H1 (cell line): ENCODE measurements at regions not wholly inside any gene's neighbourhood (a gene's known extent, or its start where the extent isn't known, plus 50 kb on each side); places are given as distances from the start of the nearest gene placed in this dataset.

Experiments used
- CTCF ChIA-PET: fragments of 300-600 bp; sonication (Branson Sonifier 250); formaldehyde crosslinking; loops from one replicate; lab custom pipeline; 2021; ENCODE audit not compliant: partially characterized antibody; lab: Charles Lee
- POLR2A ChIA-PET: fragments of 300-600 bp; sonication (Branson Sonifier 250); formaldehyde crosslinking; loops from one replicate; lab custom pipeline; 2021; ENCODE audit warnings: inconsistent platforms; ENCODE audit not compliant: partially characterized antibody; lab: Charles Lee
- DNase-seq, 2 experiments: peaks; one replicate each; pipeline versions ENCODE4 v3.0.0 to v3.0.0-alpha.2; 2010 to 2022; ENCODE audit warnings: low spot score in 2 of 2, low read depth in 1 of 2, mixed read lengths in 1 of 2
- FAIRE-seq: peaks from 2 replicates; lab custom pipeline; 2011; peaks lifted over from hg19 to GRCh38; lab: Jason Lieb, UNC
- H2AFZ ChIP-seq: 2 replicates; pipeline ENCODE4 v1.8.1; 2012; ENCODE audit warnings: low read length, inconsistent platforms
- H2AK5ac ChIP-seq: 2 replicates; pipeline ENCODE4 v1.6.1; 2013; ENCODE audit warnings: low read depth, low read length
- H2BK120ac ChIP-seq: replicated peaks from 2 replicates; pipeline ENCODE3; 2013; ENCODE audit warnings: low read depth, low read length, inconsistent platforms
- H2BK12ac ChIP-seq: 2 replicates; pipeline ENCODE4 v1.6.1; 2013; ENCODE audit warnings: low read depth, low read length
- H2BK15ac ChIP-seq: 2 replicates; pipeline ENCODE4 v1.6.1; 2013; ENCODE audit warnings: low read length
- H2BK20ac ChIP-seq: 2 replicates; pipeline ENCODE4 v1.6.1; 2013; ENCODE audit warnings: low read length
- H2BK5ac ChIP-seq: 2 replicates; pipeline ENCODE4 v1.6.1; 2013; ENCODE audit warnings: low read depth, low read length
- H3K14ac ChIP-seq: 2 replicates; pipeline ENCODE4 v1.6.1; 2013; ENCODE audit warnings: inconsistent platforms; ENCODE audit not compliant: insufficient read length
- H3K18ac ChIP-seq: 2 replicates; pipeline ENCODE4 v1.6.1; 2013; ENCODE audit warnings: low read length; ENCODE audit errors: extremely low read depth
- H3K23ac ChIP-seq: 2 replicates; pipeline ENCODE4 v1.6.1; 2013; ENCODE audit warnings: inconsistent platforms; ENCODE audit not compliant: insufficient read length
- H3K23me2 ChIP-seq: 2 replicates; pipeline ENCODE4 v1.6.1; 2013; ENCODE audit warnings: low read depth, low read length
- H3K27ac ChIP-seq: 2 replicates; pipeline ENCODE4 v1.6.1; 2011; ENCODE audit warnings: low read depth, low read length, inconsistent platforms
- H3K27me3 ChIP-seq, 4 experiments: replicated peaks in 1 of 4; 1 replicate in 1 of 4; 2 replicates in 3 of 4; pipeline versions ENCODE4 v1.6.1 to v1.8.1; 2011 to 2013; ENCODE audit warnings: low read length in 3 of 4, mild to moderate bottlenecking in 3 of 4, inconsistent platforms in 2 of 4, mixed read lengths in 2 of 4, moderate library complexity in 1 of 4; ENCODE audit not compliant: control insufficient read depth in 3 of 4, insufficient read depth in 3 of 4; ENCODE audit errors: extremely low read depth in 1 of 4
- H3K36me3 ChIP-seq, 4 experiments: 2 replicates each; pipeline versions ENCODE4 v1.6.1 to v1.8.1; 2011 to 2013; ENCODE audit warnings: mild to moderate bottlenecking in 4 of 4, low read length in 3 of 4, moderate library complexity in 2 of 4, control low read depth in 1 of 4, inconsistent platforms in 1 of 4; ENCODE audit not compliant: insufficient read depth in 4 of 4, control insufficient read depth in 2 of 4
- H3K4ac ChIP-seq: replicated peaks from 2 replicates; pipeline ENCODE3; 2013; ENCODE audit warnings: low read length, low read depth, mixed read lengths, inconsistent platforms; ENCODE audit not compliant: insufficient read length
- H3K4me1 ChIP-seq, 4 experiments: replicated peaks in 1 of 4; 1 replicate in 1 of 4; 2 replicates in 3 of 4; pipeline versions ENCODE4 v1.6.1 to v1.8.1; 2011 to 2013; ENCODE audit warnings: low read length in 3 of 4, inconsistent platforms in 2 of 4, mixed read lengths in 1 of 4; ENCODE audit not compliant: insufficient read depth in 4 of 4, control insufficient read depth in 3 of 4
- H3K4me2 ChIP-seq, 2 experiments: 2 replicates each; pipeline versions ENCODE4 v1.6.1 to v1.8.1; 2011 to 2013; ENCODE audit warnings: low read depth in 2 of 2, low read length in 2 of 2, control low read depth in 1 of 2, inconsistent platforms in 1 of 2, mild to moderate bottlenecking in 1 of 2; ENCODE audit not compliant: insufficient read depth in 1 of 2
- H3K4me3 ChIP-seq, 4 experiments: fragments of 200-600, 300-600 bp in 1 of 4; sonication (generic), shearing (Covaris generic), sonication (Bioruptor Twin) in 1 of 4; 2 replicates each; pipeline versions ENCODE4 v1.5.1 to v1.8.1; 2011 to 2016; ENCODE audit warnings: low read length in 4 of 4, low read depth in 3 of 4, control low read depth in 2 of 4, inconsistent platforms in 2 of 4, mild to moderate bottlenecking in 2 of 4, mixed read lengths in 1 of 4, moderate library complexity in 1 of 4; ENCODE audit not compliant: insufficient read depth in 2 of 4; ENCODE audit errors: extremely low read depth in 1 of 4
- H3K56ac ChIP-seq: replicated peaks from 2 replicates; pipeline ENCODE3; 2013; ENCODE audit warnings: low read depth, mild to moderate bottlenecking, mixed read lengths, low read length, inconsistent platforms; ENCODE audit not compliant: insufficient read length
- H3K79me1 ChIP-seq: 2 replicates; pipeline ENCODE4 v1.6.1; 2013; ENCODE audit warnings: low read depth, low read length, control low read depth
- H3K79me2 ChIP-seq, 2 experiments: 2 replicates each; pipeline versions ENCODE4 v1.6.1 to v1.8.1; 2012 to 2013; ENCODE audit warnings: low read length in 2 of 2, mild to moderate bottlenecking in 2 of 2, inconsistent platforms in 1 of 2; ENCODE audit not compliant: insufficient read depth in 2 of 2, control insufficient read depth in 1 of 2
- H3K9ac ChIP-seq, 4 experiments: replicated peaks in 1 of 4; 1 replicate in 1 of 4; 2 replicates in 3 of 4; pipeline versions ENCODE4 v1.6.1 to v1.8.1; 2011 to 2013; ENCODE audit warnings: low read depth in 3 of 4, low read length in 3 of 4, control low read depth in 2 of 4, mild to moderate bottlenecking in 2 of 4, moderate library complexity in 2 of 4, inconsistent platforms in 1 of 4; ENCODE audit errors: extremely low read depth in 1 of 4
- H3K9me3 ChIP-seq, 2 experiments: 2 replicates each; pipeline versions ENCODE4 v1.6.1 to v1.8.1; 2012 to 2013; ENCODE audit warnings: mild to moderate bottlenecking in 2 of 2, moderate library complexity in 2 of 2, control low read depth in 1 of 2, inconsistent platforms in 1 of 2, low read depth in 1 of 2, low read length in 1 of 2, mixed read lengths in 1 of 2; ENCODE audit not compliant: insufficient read depth in 2 of 2
- H4K20me1 ChIP-seq, 2 experiments: replicated peaks in 1 of 2; 2 replicates each; pipeline versions ENCODE3 to v1.8.1; 2011 to 2013; ENCODE audit warnings: inconsistent platforms in 2 of 2, low read length in 2 of 2, mild to moderate bottlenecking in 1 of 2; ENCODE audit not compliant: insufficient read depth in 2 of 2, control insufficient read depth in 1 of 2
- H4K5ac ChIP-seq: 2 replicates; pipeline ENCODE4 v1.6.1; 2013; ENCODE audit warnings: low read length, low read depth, mixed read lengths, inconsistent platforms; ENCODE audit not compliant: insufficient read length
- H4K8ac ChIP-seq: 2 replicates; pipeline ENCODE4 v1.8.0; 2013; ENCODE audit warnings: mild to moderate bottlenecking, moderate library complexity, low read length, inconsistent platforms; ENCODE audit not compliant: insufficient read depth; ENCODE audit errors: extremely low read depth
- H4K91ac ChIP-seq: replicated peaks from 2 replicates; pipeline ENCODE3; 2013; ENCODE audit warnings: low read length, mixed read lengths, inconsistent platforms; ENCODE audit not compliant: insufficient read length
- BACH1 ChIP-seq: IDR thresholded peaks from 2 replicates; pipeline ENCODE4 v1.6.1; 2012; ENCODE audit warnings: low read length, improper control_type of control experiment
- BRCA1 ChIP-seq: IDR thresholded peaks from 2 replicates; pipeline ENCODE4 v1.6.1; 2012; ENCODE audit warnings: low read depth, low read length, improper control_type of control experiment
- FOSL1 ChIP-seq: IDR thresholded peaks from 2 replicates; pipeline ENCODE4 v1.6.1; 2011; ENCODE audit warnings: mild to moderate bottlenecking, low read depth, low read length, moderate library complexity; ENCODE audit not compliant: insufficient read depth
- GTF2F1 ChIP-seq: IDR thresholded peaks from 2 replicates; pipeline ENCODE4 v1.6.1; 2012; ENCODE audit warnings: low read depth, low read length, improper control_type of control experiment, borderline replicate concordance
- JUN ChIP-seq: IDR thresholded peaks from 2 replicates; pipeline ENCODE4 v1.6.1; 2011; ENCODE audit warnings: low read depth, mild to moderate bottlenecking, improper control_type of control experiment, low read length
- JUND ChIP-seq: IDR thresholded peaks from 2 replicates; pipeline ENCODE4 v1.6.1; 2011; ENCODE audit warnings: mild to moderate bottlenecking, improper control_type of control experiment, low read length
- RAD21 ChIP-seq, 2 experiments: IDR thresholded peaks in 1 of 2; conservative IDR thresholded peaks in 1 of 2; 2 replicates each; pipeline ENCODE4 v1.6.1; 2011; ENCODE audit warnings: low read depth in 2 of 2, low read length in 2 of 2, improper control_type of control experiment in 1 of 2, inconsistent platforms in 1 of 2, mild to moderate bottlenecking in 1 of 2, moderate library complexity in 1 of 2
- RNF2 ChIP-seq: fragments of 200-900, 300-1000 bp; sonication (generic); IDR thresholded peaks from 2 replicates; pipeline ENCODE4 v1.7.1; 2016; ENCODE audit warnings: borderline replicate concordance, low read depth, mild to moderate bottlenecking, antibody characterized with exemption, low read length; ENCODE audit not compliant: poor library complexity, severe bottlenecking; ENCODE audit errors: missing control alignments
- SIX5 ChIP-seq: IDR thresholded peaks from 2 replicates; pipeline ENCODE4 v1.6.1; 2011; ENCODE audit warnings: mild to moderate bottlenecking, low read depth, low read length
- WGBS, 2 experiments: shearing (Covaris generic) in 1 of 2; methylation state at CpG; one replicate each; pipeline versions ENCODE4 v1.1.6 to v1.1.7; 2013 to 2015; ENCODE audit warnings: low lambda C conversion rate in 2 of 2, mixed read lengths in 2 of 2, inconsistent platforms in 1 of 2, low coverage in 1 of 2, missing lambda C conversion rate in 1 of 2; ENCODE audit not compliant: insufficient replicate concordance in 2 of 2, insufficient coverage in 1 of 2, insufficient read length in 1 of 2; ENCODE audit errors: extremely low coverage in 1 of 2, missing lambda C conversion rate in 1 of 2; 5-methylcytosine and 5-hydroxymethylcytosine counted together
- TF ChIP-seq, protein P1 (sequence below): IDR thresholded peaks from 2 replicates; pipeline ENCODE4 v1.6.1; 2012; ENCODE audit warnings: inconsistent platforms

DNA sequence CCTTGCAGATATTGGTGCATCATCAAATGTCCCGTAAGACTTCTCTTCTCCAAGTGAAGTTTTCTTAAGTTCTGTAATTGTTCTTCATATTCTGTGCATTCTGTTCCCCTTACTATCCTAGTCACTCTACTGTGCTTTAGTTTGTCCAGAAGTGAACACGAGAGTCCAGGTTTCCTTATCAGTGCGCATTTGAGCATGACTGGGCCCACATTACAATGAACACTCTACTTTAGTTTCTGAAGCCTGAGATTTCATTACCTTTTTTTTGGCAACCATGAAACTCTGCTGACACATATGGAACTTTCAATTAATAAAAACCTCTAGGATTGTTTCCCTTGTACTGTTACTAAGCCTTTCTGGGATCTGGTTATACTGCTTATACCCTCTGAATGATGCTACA lies 270.0 kb downstream of the KCNRG start:
- FAIRE-seq, result no peak
- TF ChIP-seq RAD21 (IDR thresholded peaks at IDR 0.05 in 1 of 2, conservative IDR thresholded peaks at IDR 0.05 in 1 of 2; ENCODE audit: low read depth in 2 of 2, low read length in 2 of 2) (no peak), BRCA1 (no peak), SIX5 (no peak), JUND (no peak), RNF2 (no peak), GTF2F1 (no peak), BACH1 (no peak), JUN (no peak), FOSL1 (no peak)
- TF ChIP-seq, protein P1, sequence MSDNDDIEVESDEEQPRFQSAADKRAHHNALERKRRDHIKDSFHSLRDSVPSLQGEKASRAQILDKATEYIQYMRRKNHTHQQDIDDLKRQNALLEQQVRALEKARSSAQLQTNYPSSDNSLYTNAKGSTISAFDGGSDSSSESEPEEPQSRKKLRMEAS, result no peak
- 93% methylated on average over 3 of the region's 3 CpGs; no CpG with 5 or more reads in 1 of the 2 experiments for WGBS, 2 experiments

More for the DNA sequence above, 270.0 kb downstream of the KCNRG start:
- H3K79me1 ChIP-seq, result no peaks in the 10 kb centered on the region
- no peak overlapping the region for H4K8ac ChIP-seq
- no peak for DNase-seq
- no peak overlapping the region for H2BK12ac ChIP-seq
- no peaks in the 10 kb centered on the region; a peak in 1 of 4 replicates for H3K9me3 ChIP-seq
- POLR2A ChIA-PET, result no interaction called here
- no peak overlapping the region for H2BK15ac ChIP-seq
- H3K4ac ChIP-seq, result no peak overlapping the region
- no peaks in the 10 kb centered on the region for H3K27me3 ChIP-seq
- H2AK5ac ChIP-seq, result no peak overlapping the region
- no peak overlapping the region for H3K27ac ChIP-seq
- no peak overlapping the region for H2BK20ac ChIP-seq
- H3K36me3 ChIP-seq, result no peaks in the 10 kb centered on the region
- no peak overlapping the region for H3K56ac ChIP-seq
- H2AFZ ChIP-seq, result no peak overlapping the region
- H3K23ac ChIP-seq, result no peak overlapping the region
- no peak overlapping the region for H3K14ac ChIP-seq
- H4K20me1 ChIP-seq, result no peaks in the 10 kb centered on the region
- H2BK120ac ChIP-seq, result no peak overlapping the region
- no peak overlapping the region for H4K5ac ChIP-seq
- no peak overlapping the region for H3K18ac ChIP-seq
- H4K91ac ChIP-seq, result no peak overlapping the region
- no peaks in the 10 kb centered on the region; the same call in 1 of the 2 replicates for H3K23me2 ChIP-seq
- H3K9ac ChIP-seq, result no peak overlapping the region
- H3K4me3 ChIP-seq, result no peak overlapping the region
- H2BK5ac ChIP-seq, result no peak overlapping the region
- H3K4me2 ChIP-seq, result no peak overlapping the region
- H3K79me2 ChIP-seq, result no peaks in the 10 kb centered on the region
- peaks cover 0 to 6% (median 5%) of the 10 kb centered on the region in 4 experiments; a peak in 3 of 7 replicates for H3K4me1 ChIP-seq
- CTCF ChIA-PET, result no interaction called here
